Endothelial cell of hepatic sinusoid (primary cell): ENCODE measurements at regions not wholly inside any gene's neighbourhood (a gene's known extent, or its start where the extent isn't known, plus 50 kb on each side); places are given as distances from the start of the nearest gene placed in this dataset.

Experiments used
- in situ Hi-C: cut with HindIII; loops from 2 replicates; pipeline ENCODE4 v1.10.0; 2017; ENCODE audit warnings: low sequenced_read_pairs

DNA sequence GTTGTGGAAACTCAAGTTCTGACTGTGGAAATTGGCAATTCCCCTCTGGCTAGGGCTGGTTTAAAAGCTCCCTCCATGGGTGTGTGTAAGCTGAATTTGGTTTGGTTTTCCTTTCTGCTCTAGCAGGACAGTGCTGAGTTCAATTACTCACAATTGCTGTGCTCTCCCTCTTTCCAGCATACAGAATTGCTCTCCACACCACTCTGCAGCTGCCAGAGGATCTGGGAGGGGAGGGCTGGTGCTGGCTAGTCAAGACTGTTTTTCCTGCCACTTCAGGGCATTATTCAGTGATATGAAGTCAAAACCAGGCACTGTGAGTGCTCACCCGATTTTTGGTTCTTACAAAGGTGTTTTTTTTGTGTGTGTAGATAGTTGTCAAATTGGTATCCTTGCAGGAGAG, 336.9 kb upstream of the SLC24A2 start:
- in situ Hi-C loops: no loop called here

DNA sequence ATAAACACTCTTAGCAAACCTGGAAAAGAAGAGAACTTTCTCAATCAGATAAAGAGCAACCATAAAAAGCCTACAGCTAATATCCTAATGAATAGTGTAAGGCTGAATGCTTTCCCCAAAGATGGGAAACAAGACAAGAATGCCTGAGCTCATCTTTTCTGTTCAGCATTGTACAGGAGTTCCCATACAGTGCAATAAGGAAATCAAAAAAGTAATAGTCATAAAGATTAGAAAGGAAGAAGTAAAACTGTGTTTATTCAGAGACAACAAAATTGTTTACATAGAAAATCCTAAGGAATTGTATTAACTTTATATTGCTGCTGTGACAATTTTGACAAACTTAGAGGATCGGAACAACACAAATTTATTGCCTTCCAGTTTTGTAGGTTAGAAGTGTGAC, 330.7 kb upstream of the SLC24A2 start:
- in situ Hi-C loops: no loop called here

DNA sequence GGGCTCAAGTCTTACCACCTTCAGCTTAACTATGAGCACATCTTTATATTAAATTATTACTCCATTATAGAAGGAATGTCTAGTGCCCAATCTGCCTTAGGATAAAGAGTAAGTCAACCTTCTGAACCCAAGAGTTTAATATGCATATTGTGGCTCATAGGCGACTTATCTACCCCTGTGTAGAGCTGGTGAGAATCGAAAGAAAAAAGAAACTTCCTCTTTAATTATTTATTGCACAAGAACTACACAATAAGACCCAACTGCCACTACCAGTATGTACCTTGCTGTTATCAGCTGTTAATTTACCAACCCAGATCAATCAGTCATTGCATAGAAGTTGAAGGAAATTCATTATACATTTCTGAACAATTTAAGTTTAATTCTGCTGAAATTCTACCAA, 329.1 kb upstream of the SLC24A2 start:
- in situ Hi-C loops: no loop called here

DNA sequence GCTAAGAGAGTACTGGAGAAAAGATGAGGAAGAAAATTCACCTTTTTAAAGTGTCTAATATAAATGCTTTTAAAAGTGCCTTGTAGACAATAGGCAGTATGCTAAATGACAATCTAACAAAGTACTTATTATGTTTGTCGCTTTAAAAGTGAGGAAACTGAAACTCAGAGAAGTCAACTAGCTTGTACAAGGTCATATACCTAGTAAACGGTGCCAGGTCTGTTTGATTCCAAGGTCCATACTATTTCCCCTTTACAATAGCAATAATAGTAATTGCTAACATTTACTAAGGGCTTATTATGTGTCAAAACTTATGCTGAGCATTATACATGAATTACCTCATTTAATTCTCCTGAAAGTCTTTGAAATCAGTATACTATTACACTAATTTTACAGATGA, 328.6 kb upstream of the SLC24A2 start:
- in situ Hi-C loops: no loop called here

DNA sequence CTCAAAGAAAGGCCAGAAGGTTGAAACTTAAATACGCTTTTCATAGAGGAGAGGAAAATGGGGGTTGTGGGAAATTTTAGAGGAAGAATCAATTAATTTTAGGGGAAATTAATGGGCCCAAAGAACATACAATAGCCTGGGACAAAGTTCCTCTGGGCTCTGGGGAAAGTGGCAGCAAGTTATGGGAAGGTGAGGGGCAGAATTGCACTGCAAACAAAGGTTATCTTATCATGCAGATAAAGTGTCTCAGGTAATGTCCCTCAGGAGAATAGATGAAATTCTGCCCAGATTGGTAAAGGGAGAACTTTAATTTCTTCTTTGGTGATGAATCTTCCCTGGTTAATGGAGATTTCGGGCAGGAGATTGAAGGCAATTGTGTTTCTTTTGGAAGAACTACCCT, 326.1 kb upstream of the SLC24A2 start:
- in situ Hi-C loops: no loop called here

DNA sequence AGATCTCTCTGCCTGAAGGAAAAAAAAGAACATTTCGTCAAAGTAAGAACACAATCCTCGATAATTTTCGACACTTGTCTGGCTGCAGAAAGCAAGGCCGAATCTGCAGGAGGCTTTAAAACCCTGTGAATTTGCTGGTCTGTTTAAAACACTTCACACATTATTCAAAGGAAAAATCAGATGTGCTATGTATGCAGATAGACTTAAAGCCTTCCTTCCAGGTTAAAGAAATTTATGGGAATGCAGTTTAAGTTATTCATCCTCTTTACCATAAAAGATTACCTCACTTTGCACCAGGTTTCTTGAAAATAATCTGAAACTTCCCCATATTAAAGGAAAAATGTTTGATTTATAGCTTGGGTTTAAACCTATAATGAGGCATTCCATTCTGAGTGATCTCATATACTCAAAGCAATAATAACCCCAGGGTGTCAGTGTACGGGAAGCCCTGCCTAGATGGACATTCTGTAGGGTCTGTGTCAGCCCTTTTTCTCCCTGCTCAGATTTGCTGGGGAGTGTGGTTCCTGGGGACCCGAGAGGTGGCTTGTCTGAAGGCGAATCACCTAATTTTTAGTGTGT, 323.5 kb upstream of the SLC24A2 start:
- in situ Hi-C loops: no loop called here

DNA sequence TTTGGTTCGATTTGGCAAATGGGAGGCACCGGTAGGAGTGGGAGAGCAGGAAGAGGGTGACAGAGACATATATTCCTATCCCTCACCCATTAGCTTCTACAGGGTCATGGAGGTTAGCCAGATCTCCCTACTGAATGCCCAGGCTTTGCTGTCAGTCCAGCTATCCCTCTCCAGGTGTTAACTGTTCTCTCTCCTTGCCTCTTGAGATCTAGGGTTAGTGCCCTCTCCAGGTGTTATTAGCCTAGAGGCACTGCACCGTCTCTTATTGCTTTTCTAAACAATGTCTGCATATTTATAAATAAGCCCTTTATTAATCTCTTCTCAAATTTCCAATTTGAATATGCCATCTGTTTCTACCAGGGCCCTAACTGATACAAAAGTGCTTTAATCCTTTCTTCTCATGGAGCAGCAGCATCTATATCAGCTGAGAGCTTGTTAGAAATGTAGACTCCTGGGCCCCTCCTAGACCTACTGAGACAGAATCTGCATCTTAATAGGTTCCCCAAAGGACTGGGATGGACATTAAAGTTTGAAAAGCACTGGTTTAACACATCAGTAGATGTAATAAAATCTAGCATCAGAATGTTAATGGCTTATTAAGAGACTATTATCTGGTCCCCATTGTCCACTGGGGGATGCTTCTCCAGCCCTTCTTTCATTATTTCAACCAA, 322.5 kb upstream of the SLC24A2 start:
- in situ Hi-C loops: no loop called here

DNA sequence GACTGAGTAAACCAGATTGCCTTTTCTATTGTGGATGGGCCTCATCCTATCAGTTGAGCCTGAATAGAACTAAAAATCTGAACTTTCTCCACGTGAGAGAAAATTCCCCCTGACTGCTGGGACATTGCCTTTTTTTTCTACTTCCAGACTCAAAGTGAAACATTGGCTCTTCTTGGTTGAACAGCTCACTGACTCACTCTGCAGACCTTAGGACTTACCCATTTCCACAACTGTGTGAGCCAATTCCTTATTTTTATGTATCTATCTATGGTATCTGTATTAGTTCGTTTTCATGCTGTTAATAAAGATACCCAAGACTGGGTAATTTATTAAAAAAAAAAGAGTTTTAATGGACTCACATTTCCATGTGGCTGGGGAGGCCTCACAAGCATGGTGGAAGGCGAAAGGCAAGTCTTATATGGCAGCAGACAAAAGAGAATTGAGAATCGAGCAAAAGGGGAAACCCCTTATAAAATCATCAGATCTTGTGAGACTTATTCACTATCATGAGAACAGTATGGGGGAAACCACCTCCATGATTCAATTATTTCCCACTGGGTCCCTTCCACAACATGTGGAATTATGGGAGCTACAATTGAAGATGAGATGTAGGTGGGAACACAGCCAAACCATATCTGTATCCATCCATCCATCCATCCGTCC, 306.7 kb upstream of the SLC24A2 start:
- in situ Hi-C loops: no loop called here

DNA sequence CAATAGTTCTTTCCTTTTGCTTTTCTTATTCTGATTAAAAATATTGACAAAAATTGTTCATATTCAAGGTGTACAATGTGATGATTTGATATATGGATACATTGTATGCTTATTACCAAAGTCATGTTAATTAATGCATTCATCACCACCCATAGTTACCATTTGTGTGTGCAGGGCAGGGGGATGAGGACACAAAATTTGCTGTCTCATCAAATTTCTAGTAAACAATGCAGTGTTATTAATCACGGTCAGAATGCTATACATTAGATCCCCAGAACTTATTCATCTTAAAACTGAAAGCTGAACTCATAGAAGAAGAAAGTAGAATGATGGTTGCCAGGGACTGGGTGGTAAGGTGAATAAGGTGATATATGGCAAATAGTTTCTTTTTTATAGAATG, 303.7 kb upstream of the SLC24A2 start:
- in situ Hi-C loops: no loop called here

DNA sequence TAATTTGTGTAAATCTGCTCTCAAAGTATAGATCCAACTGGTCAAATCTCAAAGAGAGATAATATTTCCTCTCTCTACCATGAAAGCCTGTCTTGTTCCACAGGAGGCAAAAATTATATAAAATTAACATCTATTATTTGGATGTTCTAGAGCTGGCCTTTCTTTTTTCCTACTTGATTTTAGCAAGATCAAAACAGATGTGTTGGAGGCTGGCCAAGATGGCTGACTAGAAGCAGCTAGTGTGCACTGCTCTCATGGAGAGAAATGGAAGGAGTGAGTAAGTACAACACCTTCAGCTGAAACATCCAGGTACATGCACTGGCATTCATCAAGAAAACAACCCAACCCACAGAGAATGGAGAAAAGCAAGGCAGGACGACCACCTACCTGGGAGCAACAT, 298.6 kb upstream of the SLC24A2 start:
- in situ Hi-C loops: no loop called here

DNA sequence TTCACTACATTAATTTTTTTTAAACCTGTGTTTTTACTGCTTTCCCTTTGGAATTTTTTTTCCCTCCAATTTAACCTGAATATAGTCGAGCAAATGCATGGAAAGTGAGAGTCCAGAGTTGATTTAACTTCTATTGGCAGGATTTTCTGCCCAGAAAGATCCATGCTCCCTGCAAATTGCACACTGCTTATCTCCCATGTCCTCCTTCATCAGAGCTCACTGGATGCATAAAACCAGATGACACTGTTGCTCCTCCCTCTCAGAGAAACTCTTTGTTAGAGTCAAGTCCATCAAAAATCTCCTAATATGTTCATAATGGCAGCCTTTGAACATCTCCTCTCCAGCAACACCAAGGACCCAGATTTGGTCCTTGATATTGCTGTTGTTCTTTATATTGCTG, 297.0 kb upstream of the SLC24A2 start:
- in situ Hi-C loops: no loop called here

DNA sequence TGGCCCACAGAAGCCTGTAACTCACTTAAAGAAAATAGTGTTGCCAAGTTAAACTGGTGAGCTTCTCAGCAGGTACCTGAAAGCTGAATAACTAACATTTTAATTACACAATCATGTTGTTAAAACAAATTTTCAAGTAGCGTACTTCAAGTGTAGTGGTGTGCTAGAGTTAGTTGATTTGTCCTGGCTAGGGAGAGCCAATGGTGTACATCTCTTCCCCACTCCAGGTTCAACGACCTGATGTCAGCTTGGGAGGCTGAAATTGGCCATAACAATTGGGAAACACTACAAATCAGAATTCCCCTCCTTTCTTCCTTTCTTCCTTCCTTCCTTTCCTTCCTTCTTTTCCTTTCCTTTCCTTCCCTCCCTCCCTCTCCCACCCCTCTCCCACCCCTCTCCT, 295.3 kb upstream of the SLC24A2 start:
- in situ Hi-C loops: no loop called here

DNA sequence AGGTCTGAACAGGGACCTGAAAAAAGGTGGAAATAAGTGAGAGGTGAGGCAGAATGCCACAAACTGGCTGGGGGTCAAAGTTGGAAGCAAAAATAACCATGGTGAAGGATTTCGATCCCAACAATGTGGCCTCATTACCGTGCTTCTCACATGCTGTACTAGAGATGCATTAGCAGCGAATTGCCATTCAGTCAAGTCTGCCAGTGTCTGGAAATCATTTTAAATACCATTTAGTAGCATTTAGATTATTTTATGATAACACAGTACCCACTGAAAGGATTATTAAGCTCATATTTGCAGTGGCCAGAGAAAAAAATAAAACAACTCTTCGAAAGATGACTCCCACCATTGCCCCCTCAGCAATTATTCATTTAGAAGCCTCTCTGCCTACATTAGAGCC, 294.6 kb upstream of the SLC24A2 start:
- in situ Hi-C loops: no loop called here

DNA sequence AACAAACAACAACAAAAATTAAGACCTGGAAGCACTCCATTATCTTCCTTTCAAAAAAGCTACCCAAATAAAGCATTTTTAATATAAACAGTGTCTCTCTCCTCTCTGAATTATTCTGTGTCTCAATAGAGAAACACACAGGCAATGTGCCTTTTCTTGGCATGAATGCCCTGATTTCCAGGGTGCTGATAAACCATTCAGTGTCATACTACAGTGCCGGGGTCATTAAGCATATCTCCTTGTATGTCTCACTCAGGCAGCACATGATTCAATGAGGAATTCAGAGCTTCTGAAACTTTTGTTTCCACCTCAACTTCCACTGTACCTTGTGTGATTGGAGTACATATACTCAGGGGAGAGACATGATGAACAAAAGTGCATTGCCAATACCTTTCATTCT, 294.0 kb upstream of the SLC24A2 start:
- in situ Hi-C loops: no loop called here

DNA sequence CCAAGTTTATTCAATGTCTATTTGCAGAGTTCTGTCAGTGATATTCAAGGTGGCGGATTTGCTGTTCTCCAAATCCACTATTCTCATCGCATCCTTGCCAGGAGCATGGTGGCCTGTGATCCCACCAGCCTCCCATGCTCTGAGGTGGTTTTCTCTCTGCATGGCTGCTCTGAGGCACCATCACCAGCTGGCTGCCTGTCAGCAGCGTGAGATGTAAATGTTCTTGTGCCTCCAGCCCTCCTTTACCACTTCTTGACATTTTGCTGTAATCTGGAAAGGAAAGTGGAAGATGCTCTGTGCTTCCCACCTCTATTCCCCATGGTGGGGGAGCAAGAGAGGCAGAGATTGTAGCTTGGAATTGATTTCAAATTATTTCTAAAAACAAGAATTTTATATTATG, 293.6 kb upstream of the SLC24A2 start:
- in situ Hi-C loops: no loop called here

DNA sequence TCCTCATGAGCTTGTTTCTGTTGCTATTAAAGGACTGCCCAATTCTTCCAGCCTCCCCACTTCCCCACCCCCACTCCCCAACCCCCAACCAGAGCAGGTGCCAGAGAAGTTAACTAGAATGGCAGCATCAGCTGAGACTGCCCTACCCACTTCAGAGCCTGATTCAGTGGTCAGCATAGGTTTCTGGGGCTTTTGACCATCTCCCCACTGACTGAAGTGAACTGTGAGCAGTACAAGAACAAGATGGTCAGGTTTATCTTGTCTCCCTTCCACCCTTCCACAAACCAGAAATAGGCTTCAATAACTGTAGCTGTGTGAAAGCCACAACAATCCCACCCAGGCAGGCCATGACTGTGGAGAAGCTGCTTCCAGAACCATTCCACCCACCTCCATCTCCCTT, 289.4 kb upstream of the SLC24A2 start:
- in situ Hi-C loops: no loop called here

DNA sequence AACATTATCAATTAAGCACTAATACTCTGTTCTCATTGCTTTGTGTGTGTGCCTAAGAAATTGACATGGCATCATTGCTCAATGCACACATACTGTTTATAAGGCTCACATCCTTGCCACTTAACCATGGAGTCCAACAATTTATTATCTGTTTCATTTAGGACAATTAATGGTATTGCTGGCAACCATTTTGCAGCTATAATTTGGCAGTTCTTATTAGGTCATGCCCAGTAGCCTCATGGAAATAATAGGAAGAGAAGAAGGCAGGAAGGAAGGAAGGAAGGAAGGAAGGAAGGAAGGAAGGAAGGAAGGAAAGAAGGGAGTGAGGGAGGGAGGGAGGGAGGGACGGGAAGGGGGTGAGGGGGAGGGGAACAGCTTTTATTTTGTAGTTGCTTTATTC, 285.5 kb upstream of the SLC24A2 start:
- in situ Hi-C loops: loop anchor here (5.0 kb wide), 1 partner anchor 87 kb away; no protein-coding TSS in a partner anchor

DNA sequence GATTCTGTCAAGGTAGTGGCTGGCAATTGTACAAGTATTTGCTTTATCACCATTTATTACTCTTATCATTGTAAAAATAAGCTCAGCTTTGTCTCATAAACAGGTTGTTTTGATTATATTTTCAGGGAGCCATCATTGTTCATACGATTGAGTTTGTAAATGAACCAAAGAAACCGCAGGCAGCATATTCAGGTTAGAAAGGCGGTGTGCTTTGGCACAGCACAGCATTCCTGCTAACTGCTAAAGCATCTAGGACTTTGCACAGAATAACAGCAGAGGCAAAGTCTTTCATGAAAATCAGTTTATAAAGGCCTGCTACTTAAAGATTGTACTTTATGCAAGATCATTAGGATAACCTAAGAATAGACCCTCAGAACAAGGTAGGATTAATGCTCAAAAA, 281.5 kb upstream of the SLC24A2 start:
- in situ Hi-C loops: loop anchor here (5.0 kb wide), 1 partner anchor 83 kb away; no protein-coding TSS in a partner anchor

DNA sequence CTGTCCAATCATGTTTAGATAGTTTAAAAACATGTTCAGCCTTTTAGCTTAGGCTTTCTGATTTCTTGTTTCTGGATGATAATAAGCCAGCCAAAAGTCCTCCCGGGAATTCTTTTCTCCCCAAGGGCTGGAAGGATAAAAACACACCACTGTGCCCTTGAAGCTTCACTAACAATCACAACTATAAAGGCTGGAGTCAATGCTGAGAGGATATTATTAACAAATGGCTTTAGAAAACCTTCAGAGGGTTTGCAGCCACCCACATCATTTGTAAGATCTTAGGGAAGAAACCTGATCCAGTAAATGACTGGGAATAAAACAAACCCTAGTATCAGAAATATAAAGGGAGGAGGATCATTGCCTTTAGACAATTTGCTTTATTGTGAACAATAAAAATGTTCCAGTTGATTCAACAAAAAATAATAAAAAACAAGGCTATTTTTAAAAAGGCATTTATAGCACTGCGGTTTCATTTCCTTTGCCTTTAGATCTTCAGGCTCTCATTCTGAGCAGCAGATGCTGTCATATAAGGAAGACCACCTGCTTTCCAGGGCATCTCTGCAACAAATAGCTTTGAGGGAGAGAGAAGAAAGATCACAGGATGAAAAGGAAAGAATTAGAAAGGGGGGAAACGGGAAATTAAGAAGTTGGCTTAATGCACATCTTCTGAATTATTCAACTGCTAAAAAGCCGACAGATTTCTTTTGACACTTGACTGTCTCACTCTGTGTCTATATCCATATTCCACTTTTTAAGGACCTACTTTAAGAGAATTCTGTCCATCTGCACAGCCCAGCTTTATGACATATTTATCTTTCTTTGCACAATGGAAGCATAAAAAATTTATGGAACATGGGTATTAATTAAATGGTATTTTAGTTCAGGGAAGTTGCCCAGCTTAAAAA, 277.2 kb upstream of the SLC24A2 start:
- in situ Hi-C loops: loop anchor here (5.0 kb wide), 1 partner anchor 99 kb away; no protein-coding TSS in a partner anchor

DNA sequence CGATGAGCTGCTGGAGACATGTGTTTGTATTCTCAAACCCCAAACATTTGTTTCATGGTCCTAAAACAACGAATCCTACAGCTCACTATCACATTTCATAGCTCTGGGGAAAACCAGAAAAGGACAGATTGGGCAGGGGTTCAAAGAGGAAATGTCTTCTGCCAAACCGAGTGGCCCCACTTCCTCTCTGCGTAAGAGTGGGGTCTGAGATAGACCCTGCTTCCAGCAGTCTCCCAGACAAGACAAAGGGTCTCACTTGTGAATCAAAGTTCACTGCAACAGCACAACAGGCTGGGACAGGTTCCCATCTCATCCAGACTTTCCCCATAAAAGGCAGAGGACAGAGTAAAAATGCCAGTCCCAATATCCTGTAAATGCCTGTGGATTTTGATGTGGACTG, 276.2 kb upstream of the SLC24A2 start:
- in situ Hi-C loops: loop anchor here (5.0 kb wide), 1 partner anchor 98 kb away; no protein-coding TSS in a partner anchor

DNA sequence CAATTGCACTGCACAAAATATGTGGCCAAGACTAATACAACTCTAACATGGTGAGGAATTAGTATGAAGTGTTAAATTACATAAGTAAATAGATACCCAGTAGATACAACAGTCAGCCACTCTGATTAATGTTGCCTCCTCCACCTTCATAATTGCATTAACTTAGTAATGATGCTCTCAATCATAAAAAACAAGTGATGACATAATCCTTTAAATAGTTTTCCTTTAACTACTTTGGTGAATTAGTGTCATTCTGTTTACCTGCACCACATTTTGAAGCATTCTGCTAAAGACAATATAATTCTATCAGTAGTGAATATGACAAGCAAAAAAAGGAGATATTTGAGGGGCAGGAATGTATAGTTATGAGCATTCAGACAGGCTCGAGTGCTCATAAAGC, 265.9 kb upstream of the SLC24A2 start:
- in situ Hi-C loops: no loop called here
